SHP77 treated with DMSO at 0.1 percent for 48 hours (cell line): ENCODE measurements at regions not wholly inside any gene's neighbourhood (a gene's known extent, or its start where the extent isn't known, plus 50 kb on each side); places are given as distances from the start of the nearest gene placed in this dataset.
"Not testable (repeated sequence)": the region's sequence is repeated elsewhere in the genome, so short reads cannot be mapped to it uniquely, and the experiment has no call there.

Source experiments
- DNase-seq: peaks from one replicate; lab custom pipeline; 2025; lab: John Stamatoyannopoulos, UW

- no peak for DNase-seq
These were observed 565.4 kb upstream of the NRP1 start for GRCh38 chr10:33899578-33900531.

- DNase-seq, result no peak
These were observed 562.9 kb upstream of the NRP1 start for GRCh38 chr10:33897291-33897752.

GRCh38 chr10:33893506-33893905 is 559.0 kb upstream of the NRP1 start:
- no peak for DNase-seq

- no peak for DNase-seq
These were observed 554.9 kb upstream of the NRP1 start for GRCh38 chr10:33889371-33889770.

- no peak for DNase-seq
These were observed 552.7 kb upstream of the NRP1 start for GRCh38 chr10:33887188-33887587.

- no peak for DNase-seq
These were observed 551.8 kb upstream of the NRP1 start for GRCh38 chr10:33886299-33886698.

GRCh38 chr10:33884604-33885003 is 550.1 kb upstream of the NRP1 start:
- no peak for DNase-seq

- DNase-seq, result no peak
These were observed 549.4 kb upstream of the NRP1 start for GRCh38 chr10:33883881-33884280.

GRCh38 chr10:33882996-33883395 is 548.5 kb upstream of the NRP1 start:
- no peak for DNase-seq

GRCh38 chr10:33880291-33880690 is 545.8 kb upstream of the NRP1 start:
- DNase-seq, result no peak

GRCh38 chr10:33878238-33878786 is 543.8 kb upstream of the NRP1 start:
- DNase-seq, result no peak

- no peak for DNase-seq
These were observed 542.3 kb upstream of the NRP1 start for GRCh38 chr10:33876584-33877400.

- DNase-seq, result no peak
These were observed 541.6 kb upstream of the NRP1 start for GRCh38 chr10:33875924-33876583.

GRCh38 chr10:33871061-33871956 is 536.8 kb upstream of the NRP1 start:
- DNase-seq, result no peak

- DNase-seq, result no peak
These were observed 535.0 kb upstream of the NRP1 start for GRCh38 chr10:33869481-33869880.

GRCh38 chr10:33869028-33869427 is 534.6 kb upstream of the NRP1 start:
- DNase-seq, result no peak

GRCh38 chr10:33867199-33867789 is 532.8 kb upstream of the NRP1 start:
- DNase-seq, result not testable (repeated sequence)

- no peak for DNase-seq
These were observed 528.9 kb upstream of the NRP1 start for GRCh38 chr10:33863352-33863751.

GRCh38 chr10:33862536-33863105 is 528.2 kb upstream of the NRP1 start:
- DNase-seq, result no peak

GRCh38 chr10:33861833-33862232 is 527.4 kb upstream of the NRP1 start:
- DNase-seq, result no peak
